GM12892 (cell line): ENCODE measurements at regions not wholly inside any gene's neighbourhood (a gene's known extent, or its start where the extent isn't known, plus 50 kb on each side); places are given as distances from the start of the nearest gene placed in this dataset.

Experiments used
- DNase-seq: peaks from one replicate; pipeline ENCODE4 v3.0.0; 2011; ENCODE audit not compliant: insufficient read length
- FAIRE-seq: peaks from 2 replicates; lab custom pipeline; 2011; peaks lifted over from hg19 to GRCh38; lab: Jason Lieb, UNC
- POLR2A ChIP-seq: IDR thresholded peaks from 2 replicates; pipeline ENCODE4 v1.6.1; 2011; ENCODE audit warnings: low read depth, low read length, control low read depth
- POLR2AphosphoS5 ChIP-seq: IDR thresholded peaks from 2 replicates; pipeline ENCODE4 v1.6.1; 2011; ENCODE audit warnings: low read depth, low read length, control low read depth
- TAF1 ChIP-seq: IDR thresholded peaks from 2 replicates; pipeline ENCODE4 v1.6.1; 2011; ENCODE audit warnings: low read depth, mild to moderate bottlenecking, control low read depth, low read length, borderline replicate concordance

- FAIRE-seq, result no peak
- DNase-seq, result no peak
- no peak for TF ChIP-seq POLR2AphosphoS5
- TF ChIP-seq POLR2A, result no peak
- TF ChIP-seq TAF1, result no peak
Observed at GRCh38 chr5:124162767-124163532, 583.5 kb downstream of the ZNF608 start.

- DNase-seq (no peak), FAIRE-seq (no peak)
- TF ChIP-seq POLR2AphosphoS5 (no peak), TAF1 (no peak), POLR2A (no peak)
Observed at GRCh38 chr5:124161266-124161665, 585.2 kb downstream of the ZNF608 start.

GRCh38 chr5:124160265-124160664 lies 586.2 kb downstream of the ZNF608 start:
- no peak for DNase-seq
- no peak for FAIRE-seq
- TF ChIP-seq POLR2A, result no peak
- TF ChIP-seq POLR2AphosphoS5, result no peak
- no peak for TF ChIP-seq TAF1

- no peak for TF ChIP-seq POLR2AphosphoS5
- no peak for TF ChIP-seq TAF1
- TF ChIP-seq POLR2A, result no peak
- FAIRE-seq (peak; percentile 5), DNase-seq (no peak)
Observed at GRCh38 chr5:124157320-124157719, 589.1 kb downstream of the ZNF608 start.

GRCh38 chr5:124156415-124156996 lies 589.9 kb downstream of the ZNF608 start:
- DNase-seq, result no peak
- FAIRE-seq, result no peak
- TF ChIP-seq POLR2A, result no peak
- TF ChIP-seq POLR2AphosphoS5, result no peak
- no peak for TF ChIP-seq TAF1

- no peak for TF ChIP-seq TAF1
- no peak for TF ChIP-seq POLR2A
- TF ChIP-seq POLR2AphosphoS5, result no peak
- no peak for DNase-seq
- FAIRE-seq, result no peak
Observed at GRCh38 chr5:124154714-124155113, 591.7 kb downstream of the ZNF608 start.

- no peak for DNase-seq
- TF ChIP-seq POLR2AphosphoS5 (no peak), POLR2A (no peak), TAF1 (no peak)
- FAIRE-seq, result no peak
Observed at GRCh38 chr5:124153588-124153987, 592.9 kb downstream of the ZNF608 start.

GRCh38 chr5:124148574-124148973 lies 597.9 kb downstream of the ZNF608 start:
- DNase-seq, result no peak
- TF ChIP-seq POLR2AphosphoS5, result no peak
- no peak for TF ChIP-seq POLR2A
- FAIRE-seq, result no peak

- no peak for FAIRE-seq
Observed at GRCh38 chr5:124140060-124140459, 606.4 kb downstream of the ZNF608 start.

GRCh38 chr5:124139477-124139876 lies 607.0 kb downstream of the ZNF608 start:
- DNase-seq (no peak), FAIRE-seq (no peak)
- TF ChIP-seq TAF1, result no peak
- TF ChIP-seq POLR2AphosphoS5, result no peak
- TF ChIP-seq POLR2A, result no peak

More at GRCh38 chr5:124140060-124140459, 606.4 kb downstream of the ZNF608 start:
- DNase-seq, result no peak
- TF ChIP-seq POLR2A (no peak), POLR2AphosphoS5 (no peak), TAF1 (no peak)

GRCh38 chr5:124136609-124137008 lies 609.8 kb downstream of the ZNF608 start:
- no peak for DNase-seq
- no peak for FAIRE-seq

GRCh38 chr5:124134941-124135340 lies 611.5 kb downstream of the ZNF608 start:
- FAIRE-seq (no peak), DNase-seq (no peak)
- TF ChIP-seq POLR2AphosphoS5 (no peak), TAF1 (no peak), POLR2A (no peak)

More at GRCh38 chr5:124136609-124137008, 609.8 kb downstream of the ZNF608 start:
- TF ChIP-seq POLR2AphosphoS5 (no peak), POLR2A (no peak)

- no peak for DNase-seq
- FAIRE-seq, result no peak
- no peak for TF ChIP-seq TAF1
- no peak for TF ChIP-seq POLR2A
- TF ChIP-seq POLR2AphosphoS5, result no peak
Observed at GRCh38 chr5:124133406-124133805, 613.0 kb downstream of the ZNF608 start.
